ENCODE measurements at regions not wholly inside any gene's neighbourhood (a gene's known extent, or its start where the extent isn't known, plus 50 kb on each side); places are given as distances from the start of the nearest gene placed in this dataset.

DNA sequence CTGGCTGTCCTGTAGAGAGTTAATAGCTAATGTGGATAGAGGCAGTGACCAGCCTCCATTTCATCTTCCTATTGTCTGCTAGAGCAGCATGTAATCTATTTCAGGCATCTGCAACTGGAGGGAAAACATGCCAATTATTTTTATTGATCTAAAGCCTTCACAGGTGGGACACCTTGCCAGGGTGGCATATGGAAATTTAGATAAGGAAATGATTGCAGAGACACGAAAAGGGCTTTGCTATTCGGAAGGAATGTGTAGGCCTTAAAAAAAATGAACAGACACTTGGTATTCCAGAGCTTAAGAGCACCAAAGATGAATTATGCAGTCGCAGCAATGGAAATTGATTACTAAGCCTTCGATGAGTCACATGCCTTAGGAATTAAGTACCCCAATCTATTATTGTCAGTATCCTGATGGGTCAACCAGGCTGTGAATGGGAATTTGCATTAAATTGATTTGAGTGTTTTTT is 454.7 kb downstream of the SQOR start:
- TF ChIP-seq, protein P1, sequence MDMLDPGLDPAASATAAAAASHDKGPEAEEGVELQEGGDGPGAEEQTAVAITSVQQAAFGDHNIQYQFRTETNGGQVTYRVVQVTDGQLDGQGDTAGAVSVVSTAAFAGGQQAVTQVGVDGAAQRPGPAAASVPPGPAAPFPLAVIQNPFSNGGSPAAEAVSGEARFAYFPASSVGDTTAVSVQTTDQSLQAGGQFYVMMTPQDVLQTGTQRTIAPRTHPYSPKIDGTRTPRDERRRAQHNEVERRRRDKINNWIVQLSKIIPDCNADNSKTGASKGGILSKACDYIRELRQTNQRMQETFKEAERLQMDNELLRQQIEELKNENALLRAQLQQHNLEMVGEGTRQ (IDR thresholded peaks at IDR 0.05; ENCODE audit: low read length), result no peak
- no peak for TF ChIP-seq YY1 (IDR thresholded peaks at IDR 0.05; ENCODE audit: low read depth, low read length)
- TF ChIP-seq POLR2A (IDR thresholded peaks at IDR 0.05; ENCODE audit: control extremely low read depth in 1 of 2, low read depth in 2 of 2, low read length in 2 of 2), result no peak

All from H1 (cell line).